ENCODE measurements at regions not wholly inside any gene's neighbourhood (a gene's known extent, or its start where the extent isn't known, plus 50 kb on each side); places are given as distances from the start of the nearest gene placed in this dataset.

- Histone ChIP-seq H3K9me3 (ENCODE audit: control insufficient read depth, insufficient read depth, low read depth, low read length) (no peaks in the 10 kb centered on the region), H3K4me1 (ENCODE audit: control insufficient read depth, insufficient read depth, low read length) (no peaks in the 10 kb centered on the region), H3K4me3 (ENCODE audit: low read depth, low read length) (no peak overlapping the region), H3K27ac (ENCODE audit: extremely low read depth, low read depth, low read length) (no peak overlapping the region), H3K36me3 (ENCODE audit: control insufficient read depth in 2 of 2, insufficient read depth in 1 of 2, low read length in 2 of 2) (no peaks in the 10 kb centered on the region)
- POLR2A ChIA-PET = no interaction called here
- CTCF ChIA-PET = no interaction called here
- no peak for TF ChIP-seq ZXDB (tag by site-specific recombination; IDR thresholded peaks at IDR 0.05)
- TF ChIP-seq ZNF664 (tag by site-specific recombination; IDR thresholded peaks at IDR 0.05) = no peak
- no peak for TF ChIP-seq ZNF549 (tag by site-specific recombination; IDR thresholded peaks at IDR 0.05)
- TF ChIP-seq ZNF248 (tag by site-specific recombination; IDR thresholded peaks at IDR 0.05) = no peak
- TF ChIP-seq SCRT1 (tag by site-specific recombination; IDR thresholded peaks at IDR 0.05; ENCODE audit: borderline replicate concordance) = no peak
- TF ChIP-seq ZBTB7A (tag by site-specific recombination; IDR thresholded peaks at IDR 0.05; ENCODE audit: low read depth) = no peak
- TF ChIP-seq MYNN (tag by site-specific recombination; IDR thresholded peaks at IDR 0.05; ENCODE audit: borderline replicate concordance) = no peak
- no peak for TF ChIP-seq ZNF585B (tag by site-specific recombination; IDR thresholded peaks at IDR 0.05)
- TF ChIP-seq ZNF341 (tag by site-specific recombination; IDR thresholded peaks at IDR 0.05; ENCODE audit: low read depth) = no peak
- TF ChIP-seq ZNF596 (tag by site-specific recombination; IDR thresholded peaks at IDR 0.05) = no peak
- no peak for TF ChIP-seq ZFP3 (tag by site-specific recombination; IDR thresholded peaks at IDR 0.05; ENCODE audit: low read depth)
- no peak for TF ChIP-seq ZNF571 (tag by site-specific recombination; IDR thresholded peaks at IDR 0.05)
- no peak for TF ChIP-seq ZNF785 (tag by site-specific recombination; IDR thresholded peaks at IDR 0.05)
- no peak for TF ChIP-seq ZNF777 (tag by site-specific recombination; IDR thresholded peaks at IDR 0.05; ENCODE audit: borderline replicate concordance)
- no peak for TF ChIP-seq ZBTB21 (tag by site-specific recombination; IDR thresholded peaks at IDR 0.05)
- TF ChIP-seq TRIM28 (IDR thresholded peaks at IDR 0.05; ENCODE audit: borderline replicate concordance, low read length) = no peak
- no peak for TF ChIP-seq ZNF830 (tag by site-specific recombination; IDR thresholded peaks at IDR 0.05; ENCODE audit: low read depth)
- TF ChIP-seq ZNF433 (tag by site-specific recombination; IDR thresholded peaks at IDR 0.05; ENCODE audit: low read depth) = no peak
- TF ChIP-seq HOXD13 (CRISPR knock-in tag; IDR thresholded peaks at IDR 0.05; ENCODE audit: borderline replicate concordance) = no peak
These were observed 94.5 kb upstream of the THUMPD2 start for GRCh38 chr2:39873586-39873985.

- ChIA-PET POLR2A (no interaction called here), CTCF (no interaction called here)
- H3K27ac ChIP-seq (ENCODE audit: extremely low read depth, low read depth, low read length) = no peak overlapping the region
- no peak overlapping the region for H3K4me3 ChIP-seq (ENCODE audit: low read depth, low read length)
- H3K4me1 ChIP-seq (ENCODE audit: control insufficient read depth, insufficient read depth, low read length) = no peaks in the 10 kb centered on the region
- no peaks in the 10 kb centered on the region for H3K9me3 ChIP-seq (ENCODE audit: control insufficient read depth, insufficient read depth, low read depth, low read length)
- H3K36me3 ChIP-seq (ENCODE audit: control insufficient read depth in 2 of 2, insufficient read depth in 1 of 2, low read length in 2 of 2) = no peaks in the 10 kb centered on the region
- TF ChIP-seq ZNF175 (tag by site-specific recombination; IDR thresholded peaks at IDR 0.05) = no peak
- no peak for TF ChIP-seq ZNF19 (tag by site-specific recombination; IDR thresholded peaks at IDR 0.05; ENCODE audit: low read depth)
- no peak for TF ChIP-seq SP2 (tag by site-specific recombination; IDR thresholded peaks at IDR 0.05)
- TF ChIP-seq KLF10 (tag by site-specific recombination; IDR thresholded peaks at IDR 0.05) = no peak
- TF ChIP-seq PRDM4 (tag by site-specific recombination; IDR thresholded peaks at IDR 0.05) = no peak
- TF ChIP-seq ELK4 (IDR thresholded peaks at IDR 0.05; ENCODE audit: borderline replicate concordance, low read depth, low read length) = no peak
- TF ChIP-seq PATZ1 (tag by site-specific recombination; IDR thresholded peaks at IDR 0.05) = no peak
- no peak for TF ChIP-seq ZFP41 (tag by site-specific recombination; IDR thresholded peaks at IDR 0.05; ENCODE audit: borderline replicate concordance)
- no peak for TF ChIP-seq ZNF585B (tag by site-specific recombination; IDR thresholded peaks at IDR 0.05)
- TF ChIP-seq ZNF248 (tag by site-specific recombination; IDR thresholded peaks at IDR 0.05) = no peak
- TF ChIP-seq ZNF560 (tag by site-specific recombination; IDR thresholded peaks at IDR 0.05; ENCODE audit: borderline replicate concordance) = no peak
- TF ChIP-seq ZBTB10 (tag by site-specific recombination; IDR thresholded peaks at IDR 0.05) = no peak
- no peak for TF ChIP-seq ZNF837 (tag by site-specific recombination; IDR thresholded peaks at IDR 0.05)
- no peak for TF ChIP-seq ZNF624 (tag by site-specific recombination; IDR thresholded peaks at IDR 0.05)
These were observed 93.7 kb upstream of the THUMPD2 start for GRCh38 chr2:39872748-39873147.
